ENCODE measurements at regions not wholly inside any gene's neighbourhood (a gene's known extent, or its start where the extent isn't known, plus 50 kb on each side); places are given as distances from the start of the nearest gene placed in this dataset.
"Not testable (repeated sequence)": the region's sequence is repeated elsewhere in the genome, so short reads cannot be mapped to it uniquely, and the experiment has no call there.

DNA sequence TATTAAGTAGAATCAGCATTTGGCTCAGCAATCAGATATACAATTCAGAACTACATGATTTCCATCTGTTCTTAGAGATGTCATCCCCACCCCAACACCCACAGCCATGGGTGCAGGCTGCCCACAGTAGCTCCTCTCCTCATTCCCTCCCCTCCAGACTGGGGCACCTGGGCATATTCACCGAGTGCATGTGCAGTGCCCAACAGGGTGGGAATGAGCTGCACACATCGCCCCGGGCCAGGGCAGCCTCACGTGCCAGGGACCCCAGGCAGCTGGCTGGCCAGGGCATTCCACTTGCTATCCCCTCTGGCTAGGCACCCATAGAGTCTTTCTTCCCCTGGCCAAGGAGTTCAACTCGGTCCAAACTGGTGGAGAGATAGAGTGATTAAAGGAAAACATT is 461.9 kb upstream of the NUDT12 start:
- H3K27ac ChIP-seq = no peak overlapping the region
- H3K36me3 ChIP-seq = no peaks in the 10 kb centered on the region
- no peaks in the 10 kb centered on the region for H3K9me3 ChIP-seq
- no peak overlapping the region for H3K4me3 ChIP-seq (ENCODE audit: low read depth in 1 of 2, low read length in 1 of 2)
- TF ChIP-seq CTCF (IDR thresholded peaks at IDR 0.05) = no peak
- H3K27me3 ChIP-seq = no peaks in the 10 kb centered on the region
- H3K4me1 ChIP-seq (ENCODE audit: control insufficient read depth in 1 of 2, insufficient read depth in 1 of 2, low read depth in 1 of 2, low read length in 1 of 2) = no peaks in the 10 kb centered on the region

DNA sequence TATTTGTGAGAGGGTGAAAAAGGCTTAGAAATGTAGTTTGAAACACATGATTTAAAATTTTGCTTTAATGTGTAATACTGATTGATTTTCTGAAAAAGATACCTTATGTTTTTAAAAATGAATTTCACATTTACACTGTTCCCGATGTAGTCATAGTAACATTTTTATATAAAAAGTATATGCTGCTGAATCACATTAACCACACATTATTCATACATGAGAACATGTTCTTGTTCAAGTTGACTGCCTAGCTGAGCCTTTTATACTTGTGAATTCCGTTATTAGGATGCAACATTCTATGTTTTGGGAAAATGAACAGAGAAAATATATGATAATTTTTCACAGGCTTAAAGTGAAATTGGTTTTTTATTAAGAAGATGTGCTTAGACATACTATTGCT is 461.1 kb upstream of the NUDT12 start:
- Histone ChIP-seq H3K4me3 (ENCODE audit: low read depth in 1 of 2, low read length in 1 of 2) (no peak overlapping the region), H3K36me3 (no peaks in the 10 kb centered on the region), H3K4me1 (ENCODE audit: control insufficient read depth in 1 of 2, insufficient read depth in 1 of 2, low read depth in 1 of 2, low read length in 1 of 2) (no peaks in the 10 kb centered on the region), H3K27me3 (no peaks in the 10 kb centered on the region), H3K27ac (no peak overlapping the region), H3K9me3 (no peaks in the 10 kb centered on the region)
- TF ChIP-seq CTCF (IDR thresholded peaks at IDR 0.05) = no peak

GRCh38 chr5:104019956-104020355 is 457.4 kb upstream of the NUDT12 start:
- no peak for TF ChIP-seq CTCF (IDR thresholded peaks at IDR 0.05)

DNA sequence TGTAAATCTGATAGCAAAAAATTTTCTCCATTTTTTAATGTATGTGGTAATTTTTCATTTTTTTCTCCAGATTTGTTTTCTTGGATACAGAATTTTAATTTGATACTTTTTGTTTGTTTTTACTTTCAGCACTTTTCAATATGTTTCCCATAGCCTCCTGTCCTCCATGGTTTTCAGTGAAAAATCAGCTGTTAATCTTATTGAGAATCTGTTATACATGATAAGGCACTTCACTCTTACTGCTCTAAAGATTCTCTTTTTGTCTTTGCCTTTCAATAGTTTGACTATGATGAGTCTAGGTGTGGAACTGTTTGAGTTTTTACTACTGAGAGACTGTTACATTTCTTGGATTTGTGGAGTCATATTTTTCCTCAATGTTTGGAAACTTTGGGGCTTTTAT is 455.7 kb upstream of the NUDT12 start:
- Histone ChIP-seq H3K9me3 (no peaks in the 10 kb centered on the region), H3K27ac (no peak overlapping the region), H3K36me3 (no peaks in the 10 kb centered on the region), H3K4me3 (ENCODE audit: low read depth in 1 of 2, low read length in 1 of 2) (no peak overlapping the region), H3K27me3 (no peaks in the 10 kb centered on the region), H3K4me1 (ENCODE audit: control insufficient read depth in 1 of 2, insufficient read depth in 1 of 2, low read depth in 1 of 2, low read length in 1 of 2) (no peaks in the 10 kb centered on the region)
- TF ChIP-seq CTCF (IDR thresholded peaks at IDR 0.05) = no peak

More at GRCh38 chr5:104019956-104020355, 457.4 kb upstream of the NUDT12 start:
- no peak overlapping the region for H3K27ac ChIP-seq
- no peak overlapping the region for H3K4me3 ChIP-seq (ENCODE audit: low read depth in 1 of 2, low read length in 1 of 2)
- no peaks in the 10 kb centered on the region for H3K9me3 ChIP-seq
- H3K27me3 ChIP-seq = no peaks in the 10 kb centered on the region
- no peaks in the 10 kb centered on the region for H3K36me3 ChIP-seq
- H3K4me1 ChIP-seq (ENCODE audit: control insufficient read depth in 1 of 2, insufficient read depth in 1 of 2, low read depth in 1 of 2, low read length in 1 of 2) = no peaks in the 10 kb centered on the region

- Histone ChIP-seq H3K27ac (no peak overlapping the region), H3K4me3 (ENCODE audit: low read depth in 1 of 2, low read length in 1 of 2) (no peak overlapping the region), H3K36me3 (no peaks in the 10 kb centered on the region), H3K27me3 (no peaks in the 10 kb centered on the region), H3K4me1 (ENCODE audit: control insufficient read depth in 1 of 2, insufficient read depth in 1 of 2, low read depth in 1 of 2, low read length in 1 of 2) (no peaks in the 10 kb centered on the region), H3K9me3 (no peaks in the 10 kb centered on the region)
- no peak for TF ChIP-seq CTCF (IDR thresholded peaks at IDR 0.05)
These were observed 454.1 kb upstream of the NUDT12 start for GRCh38 chr5:104016646-104017045.

GRCh38 chr5:104015765-104016164 is 453.2 kb upstream of the NUDT12 start:
- Histone ChIP-seq H3K9me3 (no peaks in the 10 kb centered on the region), H3K27me3 (no peaks in the 10 kb centered on the region), H3K27ac (no peak overlapping the region), H3K4me1 (ENCODE audit: control insufficient read depth in 1 of 2, insufficient read depth in 1 of 2, low read depth in 1 of 2, low read length in 1 of 2) (no peaks in the 10 kb centered on the region), H3K36me3 (no peaks in the 10 kb centered on the region), H3K4me3 (ENCODE audit: low read depth in 1 of 2, low read length in 1 of 2) (no peak overlapping the region)
- TF ChIP-seq CTCF (IDR thresholded peaks at IDR 0.05) = no peak

DNA sequence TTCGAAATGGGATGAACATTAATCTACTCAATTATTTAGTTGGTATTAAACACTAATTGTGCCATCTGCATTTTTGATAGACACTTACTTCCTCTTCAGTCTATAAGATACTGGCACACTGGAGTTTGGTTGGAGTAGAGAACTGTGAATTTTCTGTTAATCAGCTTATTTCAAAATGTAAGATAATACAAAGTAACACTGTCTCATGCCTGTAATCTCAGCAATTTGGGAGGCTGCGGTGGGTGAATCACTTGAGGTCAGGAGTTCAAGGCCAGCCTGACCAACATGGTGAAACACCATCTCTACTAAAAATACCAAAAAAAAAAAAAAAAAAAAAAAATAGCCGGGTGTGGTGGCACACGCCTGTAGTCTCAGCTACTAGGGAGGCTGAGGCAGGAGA is 440.2 kb upstream of the NUDT12 start:
- H3K4me1 ChIP-seq (ENCODE audit: control insufficient read depth in 1 of 2, insufficient read depth in 1 of 2, low read depth in 1 of 2, low read length in 1 of 2); H3K36me3 ChIP-seq: not testable (repeated sequence)

More for the DNA sequence above, 440.2 kb upstream of the NUDT12 start:
- H3K4me3 ChIP-seq (ENCODE audit: low read depth in 1 of 2, low read length in 1 of 2); H3K9me3 ChIP-seq; H3K27ac ChIP-seq; H3K27me3 ChIP-seq: not testable (repeated sequence)

Data from neutrophil (primary cell).